SU-DHL-6 (cell line): ENCODE measurements at regions not wholly inside any gene's neighbourhood (a gene's known extent, or its start where the extent isn't known, plus 50 kb on each side); places are given as distances from the start of the nearest gene placed in this dataset.

Experiments
- H2AFZ ChIP-seq: fragments of 200-600 bp; sonication (generic); 2 replicates; pipeline ENCODE4 v1.6.1; 2014; ENCODE audit warnings: low read depth, mild to moderate bottlenecking, moderate library complexity, mixed read lengths, antibody characterized with exemption, low read length; ENCODE audit not compliant: severe bottlenecking
- H3F3A ChIP-seq: fragments of 200-600 bp; shearing (Covaris generic); 2 replicates; pipeline ENCODE4 v1.6.0; 2016; ENCODE audit warnings: antibody characterized with exemption, mild to moderate bottlenecking; ENCODE audit not compliant: insufficient read depth
- H3K27ac ChIP-seq: fragments of 200-600 bp; sonication (generic); 2 replicates; pipeline ENCODE4 v1.5.1; 2016; ENCODE audit warnings: low read depth, mild to moderate bottlenecking, low read length, moderate library complexity, mixed read lengths
- H3K27me3 ChIP-seq: fragments of 200-600 bp; sonication (generic), shearing (Covaris generic); 2 replicates; pipeline ENCODE4 v1.6.0; 2014; ENCODE audit warnings: mild to moderate bottlenecking, low read length
- H3K36me3 ChIP-seq: fragments of 200-600 bp; sonication (generic); 2 replicates; pipeline ENCODE4 v1.6.1; 2014; ENCODE audit warnings: mild to moderate bottlenecking, low read length, mixed read lengths
- H3K4me2 ChIP-seq: fragments of 300-600, 200-600 bp; shearing (Covaris generic), sonication (generic); 2 replicates; pipeline ENCODE4 v1.6.0; 2014; ENCODE audit warnings: low read length, low read depth, mild to moderate bottlenecking; ENCODE audit not compliant: poor library complexity, severe bottlenecking
- H3K4me3 ChIP-seq: fragments of 200-600 bp; sonication (generic); 2 replicates; pipeline ENCODE4 v1.5.1; 2014; ENCODE audit warnings: antibody characterized with exemption, low read length, mild to moderate bottlenecking, mixed read lengths; ENCODE audit not compliant: insufficient read depth, poor library complexity, severe bottlenecking
- H3K79me2 ChIP-seq: fragments of 200-600 bp; sonication (generic); 2 replicates; pipeline ENCODE4 v1.6.1; 2014; ENCODE audit warnings: mild to moderate bottlenecking, low read length, moderate library complexity; ENCODE audit not compliant: insufficient read depth
- H3K9ac ChIP-seq: fragments of 200-600 bp; sonication (generic); 2 replicates; pipeline ENCODE4 v1.7.0; 2014; ENCODE audit warnings: mild to moderate bottlenecking, low read length
- H3K9me2 ChIP-seq: fragments of 200-600 bp; sonication (generic); replicated peaks from 2 replicates; pipeline ENCODE4 v1.6.1; 2014; ENCODE audit warnings: low read length; ENCODE audit not compliant: insufficient read depth
- H3K9me3 ChIP-seq: fragments of 200-600 bp; sonication (generic); 2 replicates; pipeline ENCODE4 v1.6.1; 2014; ENCODE audit warnings: low read length, mixed read lengths; ENCODE audit not compliant: insufficient read depth
- H4K20me1 ChIP-seq: fragments of 200-600 bp; sonication (generic); 2 replicates; pipeline ENCODE4 v1.6.1; 2014; ENCODE audit warnings: low read depth, mild to moderate bottlenecking, antibody characterized with exemption, low read length, moderate library complexity, mixed read lengths
- EZH2phosphoT487 ChIP-seq: fragments of 200-600 bp; sonication (generic), shearing (Covaris generic); conservative IDR thresholded peaks from 2 replicates; pipeline ENCODE4 v1.6.1; 2018; ENCODE audit warnings: mild to moderate bottlenecking, antibody characterized with exemption, low read length, moderate library complexity, mixed read lengths
- TF ChIP-seq, protein P1 (sequence below): fragments of 200-600 bp; sonication (generic); IDR thresholded peaks from one replicate; pipeline ENCODE4 v1.5.1; 2017; ENCODE audit warnings: antibody characterized with exemption, mild to moderate bottlenecking, low read length, moderate library complexity; ENCODE audit not compliant: insufficient read depth, poor library complexity, severe bottlenecking

GRCh38 chr2:7726989-7727388 is 809.8 kb downstream of the RNF144A start:
- TF ChIP-seq, protein P1, sequence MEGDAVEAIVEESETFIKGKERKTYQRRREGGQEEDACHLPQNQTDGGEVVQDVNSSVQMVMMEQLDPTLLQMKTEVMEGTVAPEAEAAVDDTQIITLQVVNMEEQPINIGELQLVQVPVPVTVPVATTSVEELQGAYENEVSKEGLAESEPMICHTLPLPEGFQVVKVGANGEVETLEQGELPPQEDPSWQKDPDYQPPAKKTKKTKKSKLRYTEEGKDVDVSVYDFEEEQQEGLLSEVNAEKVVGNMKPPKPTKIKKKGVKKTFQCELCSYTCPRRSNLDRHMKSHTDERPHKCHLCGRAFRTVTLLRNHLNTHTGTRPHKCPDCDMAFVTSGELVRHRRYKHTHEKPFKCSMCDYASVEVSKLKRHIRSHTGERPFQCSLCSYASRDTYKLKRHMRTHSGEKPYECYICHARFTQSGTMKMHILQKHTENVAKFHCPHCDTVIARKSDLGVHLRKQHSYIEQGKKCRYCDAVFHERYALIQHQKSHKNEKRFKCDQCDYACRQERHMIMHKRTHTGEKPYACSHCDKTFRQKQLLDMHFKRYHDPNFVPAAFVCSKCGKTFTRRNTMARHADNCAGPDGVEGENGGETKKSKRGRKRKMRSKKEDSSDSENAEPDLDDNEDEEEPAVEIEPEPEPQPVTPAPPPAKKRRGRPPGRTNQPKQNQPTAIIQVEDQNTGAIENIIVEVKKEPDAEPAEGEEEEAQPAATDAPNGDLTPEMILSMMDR = no peak
- TF ChIP-seq EZH2phosphoT487 = no peak

GRCh38 chr2:7728388-7728787 is 811.2 kb downstream of the RNF144A start:
- H3F3A ChIP-seq = no peaks in the 10 kb centered on the region
- H3K36me3 ChIP-seq = no peaks in the 10 kb centered on the region
- H3K27ac ChIP-seq = no peak overlapping the region
- no peaks in the 10 kb centered on the region for H3K79me2 ChIP-seq
- H3K9ac ChIP-seq = no peak overlapping the region
- TF ChIP-seq, protein P1 = no peak
- no peak overlapping the region for H3K4me3 ChIP-seq
- no peak overlapping the region for H3K4me2 ChIP-seq
- no peak overlapping the region for H2AFZ ChIP-seq
- H4K20me1 ChIP-seq = no peaks in the 10 kb centered on the region
- no peaks in the 10 kb centered on the region for H3K9me3 ChIP-seq
- H3K9me2 ChIP-seq = no peaks in the 10 kb centered on the region
- H3K27me3 ChIP-seq = no peaks in the 10 kb centered on the region

More at GRCh38 chr2:7726989-7727388, 809.8 kb downstream of the RNF144A start:
- Histone ChIP-seq H3K9ac (no peak overlapping the region), H3F3A (no peaks in the 10 kb centered on the region), H3K9me3 (no peaks in the 10 kb centered on the region), H3K79me2 (no peaks in the 10 kb centered on the region), H3K4me2 (no peak overlapping the region), H3K9me2 (no peaks in the 10 kb centered on the region), H3K4me3 (no peak overlapping the region), H4K20me1 (no peaks in the 10 kb centered on the region), H2AFZ (no peak overlapping the region), H3K27ac (no peak overlapping the region), H3K36me3 (no peaks in the 10 kb centered on the region), H3K27me3 (no peaks in the 10 kb centered on the region)

- no peak overlapping the region for H3K9ac ChIP-seq
- no peak overlapping the region for H3K4me2 ChIP-seq
- no peak for TF ChIP-seq EZH2phosphoT487
- TF ChIP-seq, protein P1 = no peak
These were observed 813.2 kb downstream of the RNF144A start for GRCh38 chr2:7730449-7730848.

More at GRCh38 chr2:7730449-7730848, 813.2 kb downstream of the RNF144A start:
- no peaks in the 10 kb centered on the region for H3F3A ChIP-seq
- no peaks in the 10 kb centered on the region for H3K79me2 ChIP-seq
- no peaks in the 10 kb centered on the region for H3K9me2 ChIP-seq
- H4K20me1 ChIP-seq = no peaks in the 10 kb centered on the region
- H3K4me3 ChIP-seq = no peak overlapping the region
- H3K27me3 ChIP-seq = no peaks in the 10 kb centered on the region
- no peaks in the 10 kb centered on the region for H3K9me3 ChIP-seq
- no peak overlapping the region for H2AFZ ChIP-seq
- H3K36me3 ChIP-seq = no peaks in the 10 kb centered on the region
- H3K27ac ChIP-seq = no peak overlapping the region
